Mesendoderm (in vitro differentiated cells): ENCODE measurements at regions not wholly inside any gene's neighbourhood (a gene's known extent, or its start where the extent isn't known, plus 50 kb on each side); places are given as distances from the start of the nearest gene placed in this dataset.

Experiments used
- DNase-seq: peaks from one replicate; pipeline ENCODE4 v3.0.0; 2013
- H2AK5ac ChIP-seq: 2 replicates; pipeline ENCODE4 v1.6.1; 2013; ENCODE audit warnings: low read length, inconsistent platforms
- H2BK120ac ChIP-seq: 2 replicates; pipeline ENCODE4 v1.6.1; 2013; ENCODE audit warnings: low read depth, mild to moderate bottlenecking, low read length, moderate library complexity, mixed read lengths
- H2BK15ac ChIP-seq: replicated peaks from 2 replicates; pipeline ENCODE4 v1.6.1; 2013; ENCODE audit warnings: low read depth, mild to moderate bottlenecking, moderate library complexity
- H2BK5ac ChIP-seq: 2 replicates; pipeline ENCODE4 v1.6.1; 2013; ENCODE audit warnings: low read length, inconsistent platforms
- H3K18ac ChIP-seq: 2 replicates; pipeline ENCODE4 v1.6.1; 2013; ENCODE audit warnings: mild to moderate bottlenecking, low read length, mixed read lengths
- H3K23ac ChIP-seq: one replicate; pipeline ENCODE4 v1.6.1; 2013; ENCODE audit warnings: low read length
- H3K27ac ChIP-seq: 2 replicates; pipeline ENCODE4 v1.5.1; 2013; ENCODE audit warnings: low read depth, mild to moderate bottlenecking, inconsistent platforms, low read length, moderate library complexity
- H3K27me3 ChIP-seq: 2 replicates; pipeline ENCODE4 v1.6.1; 2013; ENCODE audit warnings: low read length, control low read depth, mild to moderate bottlenecking, inconsistent platforms; ENCODE audit not compliant: insufficient read depth, poor library complexity
- H3K36me3 ChIP-seq: 2 replicates; pipeline ENCODE4 v1.6.1; 2013; ENCODE audit warnings: low read length, inconsistent platforms; ENCODE audit not compliant: control insufficient read depth, insufficient read depth
- H3K4ac ChIP-seq: one replicate; pipeline ENCODE4 v1.6.1; 2013; ENCODE audit warnings: low read depth, mild to moderate bottlenecking, low read length, moderate library complexity
- H3K4me1 ChIP-seq: 2 replicates; pipeline ENCODE4 v1.6.1; 2013; ENCODE audit warnings: low read depth, low read length, inconsistent platforms; ENCODE audit not compliant: control insufficient read depth
- H3K4me2 ChIP-seq: 2 replicates; pipeline ENCODE4 v1.6.1; 2013; ENCODE audit warnings: low read length
- H3K4me3 ChIP-seq: 2 replicates; pipeline ENCODE4 v1.5.1; 2013; ENCODE audit warnings: mild to moderate bottlenecking, low read length
- H3K56ac ChIP-seq: one replicate; pipeline ENCODE4 v1.6.1; 2013; ENCODE audit warnings: low read length
- H3K79me1 ChIP-seq: 2 replicates; pipeline ENCODE4 v1.6.1; 2013; ENCODE audit warnings: low read length, inconsistent platforms
- H3K79me2 ChIP-seq: 2 replicates; pipeline ENCODE4 v1.6.1; 2013; ENCODE audit warnings: mild to moderate bottlenecking, low read length; ENCODE audit not compliant: control insufficient read depth, insufficient read depth
- H3K9ac ChIP-seq: 2 replicates; pipeline ENCODE4 v1.6.1; 2013; ENCODE audit warnings: low read length, inconsistent platforms
- H4K5ac ChIP-seq: one replicate; pipeline ENCODE4 v1.6.1; 2013; ENCODE audit warnings: low read length
- H4K8ac ChIP-seq: one replicate; pipeline ENCODE4 v1.6.1; 2013; ENCODE audit warnings: low read depth, mild to moderate bottlenecking, control low read depth, low read length, moderate library complexity
- WGBS: extraction: QIAGEN DNeasy Blood & Tissue Kit; methylation state at CpG from one replicate; pipeline ENCODE4 v1.1.7; 2013; ENCODE audit warnings: low lambda C conversion rate, missing lambda C conversion rate; ENCODE audit not compliant: insufficient coverage; ENCODE audit errors: extremely low coverage; 5-methylcytosine and 5-hydroxymethylcytosine counted together

- WGBS, result no CpG with 5 or more reads among the region's 1 CpG
- Histone ChIP-seq H3K27ac (no peak overlapping the region), H4K8ac (no peak overlapping the region), H2BK15ac (no peak overlapping the region), H2AK5ac (no peak overlapping the region), H3K79me2 (no peaks in the 10 kb centered on the region), H3K4me1 (no peaks in the 10 kb centered on the region), H4K5ac (no peak overlapping the region), H3K36me3 (no peaks in the 10 kb centered on the region), H3K18ac (no peak overlapping the region), H3K27me3 (no peaks in the 10 kb centered on the region), H2BK120ac (no peak overlapping the region), H3K4me2 (no peak overlapping the region), H3K56ac (no peak overlapping the region), H3K9ac (no peak overlapping the region), H3K23ac (no peak overlapping the region), H3K79me1 (no peaks in the 10 kb centered on the region), H3K4me3 (no peak overlapping the region), H2BK5ac (no peak overlapping the region), H3K4ac (no peak overlapping the region)
- DNase-seq, result no peak
These were observed 135.8 kb downstream of the RFC3 start for GRCh38 chr13:33953781-33954180.

GRCh38 chr13:33956346-33956745 is 138.4 kb downstream of the RFC3 start:
- no CpG with 5 or more reads among the region's 2 CpGs for WGBS

GRCh38 chr13:33957497-33957905 is 139.6 kb downstream of the RFC3 start:
- Histone ChIP-seq H3K9ac (no peak overlapping the region), H3K27me3 (no peaks in the 10 kb centered on the region), H2BK15ac (no peak overlapping the region), H3K79me1 (no peaks in the 10 kb centered on the region), H4K8ac (no peak overlapping the region), H2AK5ac (no peak overlapping the region), H3K4me2 (no peak overlapping the region), H3K18ac (no peak overlapping the region), H2BK5ac (no peak overlapping the region), H3K79me2 (no peaks in the 10 kb centered on the region), H2BK120ac (no peak overlapping the region), H3K23ac (no peak overlapping the region), H3K4ac (no peak overlapping the region), H4K5ac (no peak overlapping the region), H3K4me1 (no peaks in the 10 kb centered on the region), H3K4me3 (no peak overlapping the region), H3K36me3 (no peaks in the 10 kb centered on the region), H3K27ac (no peak overlapping the region), H3K56ac (no peak overlapping the region)
- WGBS, result no CpG with 5 or more reads among the region's 5 CpGs
- DNase-seq, result no peak

More at GRCh38 chr13:33956346-33956745, 138.4 kb downstream of the RFC3 start:
- Histone ChIP-seq H3K4me1 (no peaks in the 10 kb centered on the region), H4K5ac (no peak overlapping the region), H3K27ac (no peak overlapping the region), H3K18ac (no peak overlapping the region), H3K27me3 (no peaks in the 10 kb centered on the region), H3K23ac (no peak overlapping the region), H2BK120ac (no peak overlapping the region), H2BK5ac (no peak overlapping the region), H3K4ac (no peak overlapping the region), H3K36me3 (no peaks in the 10 kb centered on the region), H3K79me1 (no peaks in the 10 kb centered on the region), H3K4me3 (no peak overlapping the region), H2BK15ac (no peak overlapping the region), H3K4me2 (no peak overlapping the region), H3K9ac (no peak overlapping the region), H3K56ac (no peak overlapping the region), H3K79me2 (no peaks in the 10 kb centered on the region), H4K8ac (no peak overlapping the region), H2AK5ac (no peak overlapping the region)
- DNase-seq, result no peak

GRCh38 chr13:33958964-33959363 is 141.0 kb downstream of the RFC3 start:
- Histone ChIP-seq H3K23ac (no peak overlapping the region), H2BK120ac (no peak overlapping the region), H4K8ac (no peak overlapping the region), H2AK5ac (no peak overlapping the region), H3K56ac (no peak overlapping the region), H4K5ac (no peak overlapping the region), H3K79me2 (no peaks in the 10 kb centered on the region), H3K27ac (no peak overlapping the region), H2BK15ac (no peak overlapping the region), H3K36me3 (no peaks in the 10 kb centered on the region), H3K9ac (no peak overlapping the region), H3K4me2 (no peak overlapping the region), H3K4me1 (no peaks in the 10 kb centered on the region), H3K4me3 (no peak overlapping the region), H3K18ac (no peak overlapping the region), H3K4ac (no peak overlapping the region), H2BK5ac (no peak overlapping the region), H3K79me1 (no peaks in the 10 kb centered on the region), H3K27me3 (no peaks in the 10 kb centered on the region)
- no peak for DNase-seq
- WGBS, result no CpG with 5 or more reads among the region's 2 CpGs

- no peaks in the 10 kb centered on the region for H3K27me3 ChIP-seq
- no peak overlapping the region for H3K56ac ChIP-seq
- H4K5ac ChIP-seq, result no peak overlapping the region
- H3K18ac ChIP-seq, result no peak overlapping the region
- no peak overlapping the region for H3K4ac ChIP-seq
- H2BK120ac ChIP-seq, result no peak overlapping the region
- no peak overlapping the region for H4K8ac ChIP-seq
- H3K4me2 ChIP-seq, result no peak overlapping the region
- H3K9ac ChIP-seq, result no peak overlapping the region
- no peaks in the 10 kb centered on the region for H3K79me2 ChIP-seq
- no peak overlapping the region for H3K4me3 ChIP-seq
- no CpG with 5 or more reads among the region's 3 CpGs for WGBS
- no peaks in the 10 kb centered on the region for H3K4me1 ChIP-seq
- no peak overlapping the region for H2AK5ac ChIP-seq
- no peak for DNase-seq
- no peaks in the 10 kb centered on the region for H3K36me3 ChIP-seq
- no peak overlapping the region for H2BK15ac ChIP-seq
- no peak overlapping the region for H3K23ac ChIP-seq
- no peak overlapping the region for H3K27ac ChIP-seq
- no peak overlapping the region for H2BK5ac ChIP-seq
- no peaks in the 10 kb centered on the region for H3K79me1 ChIP-seq
These were observed 145.2 kb downstream of the RFC3 start for GRCh38 chr13:33963134-33963533.

GRCh38 chr13:33963895-33964294 is 145.9 kb downstream of the RFC3 start:
- no peak overlapping the region for H3K27ac ChIP-seq
- H2BK15ac ChIP-seq, result no peak overlapping the region
- no peak overlapping the region for H2BK5ac ChIP-seq
- no peaks in the 10 kb centered on the region for H3K79me2 ChIP-seq
- no peak overlapping the region for H3K23ac ChIP-seq
- H3K4me2 ChIP-seq, result no peak overlapping the region
- no peaks in the 10 kb centered on the region for H3K27me3 ChIP-seq
- H2AK5ac ChIP-seq, result no peak overlapping the region
- no peak overlapping the region for H4K5ac ChIP-seq
- no CpG with 5 or more reads among the region's 4 CpGs for WGBS
- H3K9ac ChIP-seq, result no peak overlapping the region
- no peak overlapping the region for H4K8ac ChIP-seq
- H3K36me3 ChIP-seq, result no peaks in the 10 kb centered on the region
- no peak overlapping the region for H3K56ac ChIP-seq
- no peaks in the 10 kb centered on the region for H3K79me1 ChIP-seq
- H3K18ac ChIP-seq, result no peak overlapping the region
- DNase-seq, result no peak
- H3K4me1 ChIP-seq, result no peaks in the 10 kb centered on the region
- H2BK120ac ChIP-seq, result no peak overlapping the region
- H3K4ac ChIP-seq, result no peak overlapping the region
- H3K4me3 ChIP-seq, result no peak overlapping the region
